NCI-H2227 (cell line): ENCODE measurements at regions not wholly inside any gene's neighbourhood (a gene's known extent, or its start where the extent isn't known, plus 50 kb on each side); places are given as distances from the start of the nearest gene placed in this dataset.

Source experiments
- DNase-seq: peaks from one replicate; lab custom pipeline; 2025; ENCODE audit not compliant: unreplicated experiment; lab: John Stamatoyannopoulos, UW

GRCh38 chr17:79505199-79505598, 105.7 kb downstream of the RBFOX3 start:
- DNase-seq: no peak

GRCh38 chr17:79504181-79504605, 106.7 kb downstream of the RBFOX3 start:
- no peak for DNase-seq

- no peak for DNase-seq
Observed at GRCh38 chr17:79503126-79503839, 107.6 kb downstream of the RBFOX3 start.

DNA sequence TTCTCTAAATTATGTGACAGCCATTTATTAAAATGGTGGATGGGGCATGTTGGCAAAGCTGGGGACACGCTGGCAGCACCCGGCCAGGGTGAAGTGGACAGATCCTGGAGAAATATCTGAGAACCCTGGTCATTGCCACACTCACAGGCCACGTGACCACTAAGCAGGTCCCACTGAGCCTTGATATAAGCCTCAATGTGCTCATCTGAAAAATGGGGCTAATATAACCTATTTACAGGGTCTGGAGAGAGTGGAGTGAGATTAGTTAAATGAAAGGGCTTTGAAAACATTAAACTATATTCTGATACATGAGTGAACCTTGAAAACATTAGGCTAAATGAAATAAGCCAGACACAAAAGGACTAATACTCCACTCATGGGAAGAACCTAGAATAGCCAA, 108.9 kb downstream of the RBFOX3 start:
- DNase-seq: no peak

GRCh38 chr17:79500745-79501618, 109.9 kb downstream of the RBFOX3 start:
- DNase-seq: peak; percentile 83

- no peak for DNase-seq
Observed at GRCh38 chr17:79498854-79499253, 112.0 kb downstream of the RBFOX3 start.

DNA sequence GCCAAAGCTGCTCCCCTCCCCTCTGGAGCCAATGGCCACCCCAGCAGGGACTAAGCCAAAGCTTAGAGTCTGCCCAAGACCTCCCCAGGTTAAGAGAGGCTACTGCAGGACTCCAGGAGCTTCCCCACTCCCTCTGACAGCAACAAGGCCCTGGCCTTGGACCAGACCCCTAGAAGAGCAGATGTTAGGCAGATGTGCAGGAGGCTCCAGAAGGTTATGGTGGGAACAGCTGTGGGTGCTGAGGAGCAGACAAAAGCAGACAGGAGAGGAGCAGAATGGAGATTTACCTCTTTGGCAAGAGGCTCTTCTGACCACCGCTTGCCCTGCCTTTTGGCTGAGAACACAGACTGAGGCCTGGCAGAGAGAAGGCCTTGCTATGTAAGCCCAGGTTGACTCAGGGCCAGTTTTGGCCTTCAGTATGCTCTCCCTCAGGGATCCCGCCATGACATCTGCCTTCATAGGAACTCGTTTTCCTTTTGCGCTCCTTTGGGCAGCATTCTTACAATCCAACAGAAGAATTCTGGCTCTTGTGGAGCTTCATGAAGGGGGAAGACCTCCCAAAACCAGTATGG, 113.0 kb downstream of the RBFOX3 start:
- DNase-seq: no peak

DNA sequence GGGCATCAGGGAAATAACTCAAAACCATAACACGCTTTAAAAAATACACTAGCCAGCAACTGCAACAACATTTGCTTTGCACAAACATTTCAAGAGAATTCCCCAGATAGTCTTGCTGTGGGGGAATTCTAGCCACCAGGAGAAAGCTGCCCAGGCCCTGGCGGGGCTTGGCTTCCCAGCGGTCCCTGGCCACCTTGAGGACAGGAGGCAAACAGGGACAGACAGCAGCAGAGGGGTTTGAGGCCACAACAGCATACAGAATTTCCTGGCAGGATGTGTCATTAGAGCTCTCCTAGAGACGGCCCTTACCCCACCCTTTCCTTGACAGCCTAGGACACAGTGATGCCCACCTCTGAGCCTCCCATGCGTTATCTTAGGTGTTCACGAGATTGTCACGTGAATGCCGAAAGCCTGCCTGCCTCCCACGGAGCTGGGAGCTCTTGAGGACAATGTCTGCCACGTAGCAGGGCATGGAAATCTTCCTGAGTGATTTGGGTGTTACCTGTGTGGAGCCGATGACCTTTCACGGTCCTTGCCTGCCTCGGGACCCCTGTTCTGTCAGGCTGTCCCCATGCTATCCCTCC, 114.3 kb downstream of the RBFOX3 start:
- DNase-seq: no peak

DNA sequence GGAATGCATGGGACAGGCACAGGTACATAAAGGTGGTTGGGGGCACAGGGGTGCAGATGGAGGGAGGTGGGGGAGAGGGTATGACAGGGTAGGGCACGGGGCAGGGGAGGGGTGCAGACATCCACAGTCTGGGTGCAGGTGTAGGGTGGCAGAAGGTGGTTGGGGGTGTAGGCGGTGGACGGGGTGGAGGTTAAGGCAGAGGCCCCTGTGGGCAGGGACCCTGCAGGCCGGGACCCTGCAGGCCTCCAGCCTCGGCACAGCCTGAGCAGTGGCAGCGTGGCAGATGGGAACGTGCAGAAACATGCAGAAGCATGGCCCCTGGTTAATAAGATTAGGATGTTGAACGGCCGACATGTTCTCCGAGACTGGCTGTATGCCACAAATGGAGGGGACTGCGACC, 115.2 kb downstream of the RBFOX3 start:
- no peak for DNase-seq

DNA sequence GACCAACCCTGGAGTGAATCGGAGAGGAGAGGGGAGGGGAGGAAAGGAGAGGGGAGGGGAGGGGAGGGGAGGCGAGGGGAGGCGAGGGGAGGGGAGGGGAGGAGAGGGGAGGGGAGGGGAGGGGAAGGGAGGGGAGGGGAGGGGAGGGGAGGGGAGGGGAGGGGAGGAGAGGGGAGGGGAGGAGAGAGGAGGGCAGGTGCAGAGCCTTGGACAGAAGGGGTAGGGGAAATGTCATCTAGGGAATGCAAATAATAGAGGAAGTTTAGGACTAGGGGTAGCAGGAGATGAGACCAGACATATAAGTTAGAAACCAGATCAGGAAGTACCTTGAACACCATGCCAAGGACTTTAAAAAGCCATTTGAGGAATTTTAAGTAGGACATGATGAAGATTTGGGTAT, 119.8 kb downstream of the RBFOX3 start:
- no peak for DNase-seq

DNA sequence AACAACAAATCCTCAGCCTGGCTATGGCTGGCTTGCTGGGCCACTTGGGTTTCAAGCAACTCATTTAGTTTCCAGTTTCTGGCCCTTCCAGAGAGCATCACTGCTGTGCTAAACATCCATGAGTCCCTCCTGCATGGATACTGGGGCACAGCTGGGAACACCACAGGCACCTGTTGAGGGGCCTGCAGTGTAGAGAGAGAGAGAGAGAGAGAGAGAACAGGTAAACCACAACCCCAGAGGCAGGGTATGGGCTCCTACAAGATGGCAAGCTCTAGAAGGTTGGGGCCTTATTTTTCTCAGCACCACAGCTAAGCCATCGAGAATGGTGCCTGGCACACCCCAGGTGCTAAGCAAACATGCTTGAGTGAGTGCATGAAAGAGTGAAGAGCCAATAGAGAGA, 120.3 kb downstream of the RBFOX3 start:
- no peak for DNase-seq

- no peak for DNase-seq
Observed at GRCh38 chr17:79487149-79487548, 123.7 kb downstream of the RBFOX3 start.

GRCh38 chr17:79485991-79486390, 124.9 kb downstream of the RBFOX3 start:
- no peak for DNase-seq

GRCh38 chr17:79485419-79485985, 125.3 kb downstream of the RBFOX3 start:
- no peak for DNase-seq

GRCh38 chr17:79484600-79485418, 126.0 kb downstream of the RBFOX3 start:
- no peak for DNase-seq

DNA sequence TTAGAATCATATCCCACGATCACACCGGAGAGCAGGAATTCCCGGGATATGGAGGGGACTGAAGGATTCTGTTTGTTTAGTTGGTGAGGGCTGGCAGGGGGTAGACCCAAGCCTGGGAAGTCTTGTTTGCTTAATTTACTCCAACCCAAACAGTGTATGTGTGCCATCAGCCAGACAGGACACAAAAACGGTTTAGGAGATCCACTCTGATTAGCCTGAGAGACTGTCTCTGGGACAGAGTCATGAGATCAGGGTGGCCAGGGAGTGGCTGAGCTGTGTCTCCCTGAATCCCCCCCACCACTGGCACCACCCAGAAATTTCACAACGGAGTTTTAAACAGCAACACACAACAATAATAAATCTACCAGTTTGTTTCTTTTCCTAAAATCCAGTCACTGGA, 127.0 kb downstream of the RBFOX3 start:
- DNase-seq: no peak

GRCh38 chr17:79482727-79483521, 127.9 kb downstream of the RBFOX3 start:
- no peak for DNase-seq

DNA sequence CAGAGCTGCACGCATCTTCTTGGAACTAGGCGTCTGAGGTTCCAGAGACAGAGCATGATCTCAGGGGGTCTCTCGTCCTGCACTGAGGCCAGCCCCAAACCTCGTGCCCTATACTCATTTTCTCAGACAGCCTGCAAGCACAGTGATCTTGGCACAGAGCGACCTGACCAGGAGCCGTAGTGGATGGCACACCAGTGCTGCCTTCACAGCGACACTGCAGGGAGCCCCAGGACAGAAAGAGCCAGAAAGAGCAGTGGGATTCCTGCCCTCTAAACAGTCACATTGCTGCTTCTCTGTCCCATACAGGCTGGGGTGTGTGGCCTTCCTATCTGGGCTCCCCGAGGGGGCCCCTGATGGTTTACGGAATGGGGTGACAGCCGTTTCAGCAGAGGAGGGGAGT, 131.0 kb downstream of the RBFOX3 start:
- no peak for DNase-seq

DNA sequence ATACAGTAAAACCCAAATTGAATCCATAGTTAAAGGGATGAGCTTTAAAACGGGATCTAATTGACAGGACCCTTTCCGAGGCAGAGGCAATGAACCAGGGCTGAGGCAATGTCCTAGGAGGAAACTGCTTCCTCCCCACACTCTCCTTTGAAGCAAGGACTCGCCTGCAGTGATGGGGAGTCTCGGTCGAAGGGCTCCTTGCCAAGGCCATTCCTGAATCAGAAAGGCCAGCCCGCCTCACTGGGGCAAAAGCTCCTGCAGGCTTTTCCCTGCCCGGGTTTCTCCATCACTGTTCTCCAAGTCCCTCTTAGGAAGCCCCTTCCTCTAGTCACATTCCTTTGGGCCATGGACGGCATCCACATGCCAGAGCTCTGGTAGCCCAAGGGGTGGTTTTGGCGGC, 132.0 kb downstream of the RBFOX3 start:
- no peak for DNase-seq

DNA sequence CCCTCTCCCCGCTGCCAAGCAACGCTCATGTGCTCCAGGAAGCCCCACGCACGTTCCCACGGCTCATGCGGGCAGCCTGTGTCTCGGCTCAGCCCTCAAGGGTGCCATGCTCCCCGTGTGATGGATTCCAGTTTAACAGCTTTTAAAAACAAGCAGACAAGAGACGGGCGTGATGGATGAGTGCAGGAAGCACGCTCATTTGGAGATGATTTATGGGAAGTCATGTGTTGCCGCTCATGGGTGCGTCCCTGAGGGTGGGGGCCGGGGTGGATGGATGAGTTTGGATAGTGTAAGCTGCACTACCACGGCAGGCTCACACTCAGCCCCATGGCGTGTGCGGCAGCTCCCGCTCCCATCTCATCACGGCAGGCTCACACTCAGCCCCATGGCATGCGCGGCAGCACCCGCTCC, 132.8 kb downstream of the RBFOX3 start:
- DNase-seq: no peak
